IgD-negative memory B cell (primary cell): ENCODE measurements at regions not wholly inside any gene's neighbourhood (a gene's known extent, or its start where the extent isn't known, plus 50 kb on each side); places are given as distances from the start of the nearest gene placed in this dataset.
"Not testable (repeated sequence)": the region's sequence is repeated elsewhere in the genome, so short reads cannot be mapped to it uniquely, and the experiment has no call there.

ENCODE experiments used
- H3K27ac Mint-ChIP-seq, 3 donors: one replicate each; pipeline ENCODE4 v1.8.0; 2020 to 2022; ENCODE audit warnings: mild to moderate bottlenecking in 3 of 3, mixed read lengths in 3 of 3, moderate library complexity in 1 of 3
- H3K27me3 Mint-ChIP-seq: one replicate; pipeline ENCODE4 v1.8.0; 2021; ENCODE audit warnings: mixed read lengths
- H3K36me3 Mint-ChIP-seq: one replicate; pipeline ENCODE4 v1.8.0; 2020; ENCODE audit warnings: mild to moderate bottlenecking, mixed read lengths
- H3K4me1 Mint-ChIP-seq, 3 donors: one replicate each; pipeline ENCODE4 v1.8.0; 2020 to 2022; ENCODE audit warnings: mixed read lengths in 3 of 3, mild to moderate bottlenecking in 1 of 3
- H3K4me3 Mint-ChIP-seq, 4 donors: one replicate each; pipeline ENCODE4 v1.8.0; 2020 to 2022; ENCODE audit warnings: mild to moderate bottlenecking in 4 of 4, mixed read lengths in 4 of 4, moderate library complexity in 3 of 4
- H3K9me3 Mint-ChIP-seq, 3 donors: one replicate each; pipeline ENCODE4 v1.8.0; 2020 to 2021; ENCODE audit warnings: mixed read lengths in 3 of 3, mild to moderate bottlenecking in 1 of 3

DNA sequence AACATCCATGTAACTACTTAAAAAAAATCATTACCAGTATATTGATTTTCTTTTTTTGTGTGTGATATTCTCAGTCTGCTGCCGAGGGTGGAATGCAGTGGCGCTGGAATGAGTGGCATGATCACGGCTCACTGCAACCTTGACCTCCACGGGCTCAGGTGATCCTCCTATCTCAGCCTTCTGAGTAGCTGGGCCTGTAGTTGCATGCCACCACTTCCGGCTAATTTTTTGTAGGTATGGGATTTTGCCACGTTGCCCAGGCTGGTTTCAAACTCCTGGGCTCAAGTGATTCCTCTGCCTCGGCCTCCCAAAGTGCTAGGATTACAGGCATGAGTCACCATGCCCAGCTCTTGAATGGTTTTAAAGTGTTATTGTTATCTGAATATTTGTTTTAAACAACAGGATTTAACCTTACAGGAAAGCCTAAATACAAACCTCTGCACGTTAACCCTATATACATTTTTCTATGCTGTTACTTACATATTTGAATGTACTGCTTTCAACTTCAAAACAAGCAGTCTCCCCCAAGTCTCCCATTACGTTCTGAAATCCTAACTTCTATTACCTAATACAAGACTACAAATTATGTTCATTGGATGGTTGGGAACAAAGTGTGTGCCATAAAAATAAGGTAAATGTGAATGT lies 61.7 kb downstream of the KPNA2 start:
- Mint-ChIP-seq H3K4me3 (no peak overlapping the region), H3K36me3 (no peaks in the 10 kb centered on the region), H3K9me3 (no peaks in the 10 kb centered on the region), H3K4me1 (peaks cover 5% of the 10 kb centered on the region in 3 donors), H3K27ac (no peak overlapping the region), H3K27me3 (peaks cover 2% of the 10 kb centered on the region)

DNA sequence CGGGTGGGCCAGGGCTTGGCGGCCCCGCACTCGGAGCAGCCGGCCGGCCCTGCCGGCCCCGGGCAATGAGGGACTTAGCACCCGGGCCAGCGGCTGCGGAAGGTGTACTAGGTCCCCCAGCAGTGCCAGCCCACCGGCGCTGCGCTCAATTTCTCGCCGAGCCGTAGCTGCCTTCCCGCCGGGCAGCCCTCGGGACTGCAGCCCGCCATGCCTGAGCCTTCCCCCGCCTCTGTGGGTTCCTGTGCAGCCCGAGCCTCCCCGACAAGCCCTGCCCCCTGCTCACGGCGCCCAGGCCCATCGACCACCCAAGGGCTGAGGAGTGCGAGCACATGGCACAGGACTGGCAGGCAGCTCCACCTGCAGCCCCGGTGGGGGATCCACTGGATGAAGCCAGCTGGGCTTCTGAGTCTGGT lies 63.8 kb downstream of the KPNA2 start:
- H3K4me1 Mint-ChIP-seq: peaks cover 15 to 24% (median 19%) of the 10 kb centered on the region in 3 donors
- H3K27me3 Mint-ChIP-seq, H3K36me3 Mint-ChIP-seq, H3K9me3 Mint-ChIP-seq, H3K27ac Mint-ChIP-seq: not testable (repeated sequence)
- peak overlapping the region in 1 of 4 donors; percentile 3 for H3K4me3 Mint-ChIP-seq

DNA sequence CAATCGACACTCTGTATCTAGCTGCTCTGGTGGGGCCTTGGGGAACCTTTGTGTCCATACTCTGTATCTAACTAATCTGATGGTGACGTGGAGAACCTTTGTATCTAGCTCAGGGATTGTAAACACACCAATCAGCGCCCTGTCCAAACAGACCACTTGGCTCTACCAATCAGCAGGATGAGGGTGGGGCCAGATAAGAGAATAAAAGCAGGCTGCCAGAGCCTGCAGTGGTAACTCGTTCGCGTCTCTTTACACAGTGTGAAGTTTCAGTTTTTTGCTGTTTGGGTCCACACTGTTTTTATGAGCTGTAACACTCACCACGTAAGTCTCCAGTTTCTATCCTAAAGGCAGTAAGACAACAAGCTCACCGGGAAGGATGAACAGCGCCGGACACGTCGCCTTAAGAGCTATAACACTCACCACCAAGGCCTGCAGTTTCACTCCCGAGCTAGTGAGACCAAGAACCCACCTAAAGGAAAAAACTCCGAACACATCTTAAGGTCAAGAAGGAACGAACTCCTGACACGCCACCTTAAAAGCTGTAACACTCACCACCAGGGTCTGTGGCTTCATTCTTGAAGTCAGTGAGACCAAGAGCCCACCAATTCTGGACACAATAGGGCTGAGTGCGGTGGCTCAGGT lies 64.6 kb downstream of the KPNA2 start:
- H3K4me3 Mint-ChIP-seq: peak overlapping the region; percentile 88 to 99 (median 95)
- H3K27me3 Mint-ChIP-seq: peaks cover 2% of the 10 kb centered on the region
- H3K27ac Mint-ChIP-seq: peak overlapping the region in 2 of 3 donors; percentile 74 to 90
- no peaks in the 10 kb centered on the region for H3K36me3 Mint-ChIP-seq
- H3K9me3 Mint-ChIP-seq: no peaks in the 10 kb centered on the region
- peaks cover 15 to 28% (median 22%) of the 10 kb centered on the region in 3 donors for H3K4me1 Mint-ChIP-seq

DNA sequence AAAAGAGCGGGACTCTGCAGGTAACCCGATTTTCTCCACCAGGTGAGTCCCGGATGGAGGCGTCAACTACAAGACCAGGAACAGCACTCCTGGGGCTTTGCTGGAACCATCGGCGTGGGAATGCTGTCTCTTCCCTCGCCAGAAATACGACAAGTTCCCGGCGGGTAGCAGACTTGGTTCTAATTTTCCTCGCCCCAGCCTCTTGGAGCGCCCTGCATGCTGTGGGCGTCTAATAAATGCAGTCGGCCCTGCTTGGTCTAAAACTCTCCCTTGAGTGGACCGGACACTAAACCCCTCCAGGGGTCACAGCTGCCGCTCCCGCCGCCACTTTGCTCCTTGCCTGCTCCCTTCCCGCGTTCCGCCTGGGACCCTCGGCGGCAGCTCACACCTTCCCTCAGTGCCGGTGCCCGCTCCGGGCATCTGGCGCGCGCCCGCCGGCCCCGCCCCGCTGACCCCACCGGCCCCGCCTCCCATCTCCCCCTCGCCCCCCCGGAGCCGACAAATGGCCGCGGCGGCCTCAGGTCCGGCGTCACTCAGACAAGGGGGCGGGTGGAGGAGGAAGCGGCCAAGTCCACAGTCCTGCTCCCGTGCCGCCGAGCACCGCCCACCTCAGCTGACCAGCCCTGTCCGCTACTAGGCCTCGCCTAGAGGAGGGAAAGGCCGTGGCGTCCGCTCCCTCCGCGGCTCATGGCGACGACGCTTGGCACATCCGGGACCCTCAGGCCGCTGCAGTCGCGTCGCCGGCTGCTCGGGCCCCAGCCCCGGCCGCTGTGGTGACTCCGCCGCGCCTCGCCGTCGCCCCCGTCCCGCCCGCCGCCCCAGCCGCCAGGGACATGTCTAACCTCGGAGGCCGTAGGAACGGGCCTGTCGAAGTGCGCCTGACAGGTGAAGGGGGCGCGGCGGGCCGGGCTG lies 65.8 kb downstream of the KPNA2 start:
- H3K4me1 Mint-ChIP-seq: peaks cover 18 to 33% (median 25%) of the 10 kb centered on the region in 3 donors
- no peaks in the 10 kb centered on the region for H3K27me3 Mint-ChIP-seq
- no peaks in the 10 kb centered on the region for H3K9me3 Mint-ChIP-seq
- peak overlapping the region; percentile 90 to 97 (median 91) for H3K27ac Mint-ChIP-seq
- H3K4me3 Mint-ChIP-seq: peak overlapping the region; percentile 93 to 99 (median 96)
- no peaks in the 10 kb centered on the region for H3K36me3 Mint-ChIP-seq

DNA sequence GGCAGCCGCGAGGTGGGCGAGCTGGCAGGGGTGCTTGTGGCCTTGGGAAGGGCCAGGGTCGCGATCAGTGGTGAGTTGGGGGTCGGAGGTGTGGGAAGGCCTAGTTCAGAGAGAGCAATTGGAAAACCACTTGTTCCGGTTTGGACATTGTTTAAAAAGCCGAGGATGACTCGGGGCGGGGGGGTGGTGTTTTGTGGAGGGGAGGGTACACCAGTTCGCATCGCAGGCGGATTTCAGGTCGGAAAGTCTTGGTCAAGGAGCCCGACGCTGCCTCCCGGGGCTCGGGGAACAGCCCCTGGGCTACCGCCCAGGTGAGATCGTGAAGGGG lies 66.4 kb downstream of the KPNA2 start:
- Mint-ChIP-seq H3K4me1 (peaks cover 22 to 33% (median 26%) of the 10 kb centered on the region in 3 donors), H3K4me3 (peak overlapping the region; percentile 93 to 99 (median 96)), H3K27ac (peak overlapping the region; percentile 90 to 97 (median 91)), H3K9me3 (no peaks in the 10 kb centered on the region), H3K27me3 (no peaks in the 10 kb centered on the region), H3K36me3 (no peaks in the 10 kb centered on the region)

DNA sequence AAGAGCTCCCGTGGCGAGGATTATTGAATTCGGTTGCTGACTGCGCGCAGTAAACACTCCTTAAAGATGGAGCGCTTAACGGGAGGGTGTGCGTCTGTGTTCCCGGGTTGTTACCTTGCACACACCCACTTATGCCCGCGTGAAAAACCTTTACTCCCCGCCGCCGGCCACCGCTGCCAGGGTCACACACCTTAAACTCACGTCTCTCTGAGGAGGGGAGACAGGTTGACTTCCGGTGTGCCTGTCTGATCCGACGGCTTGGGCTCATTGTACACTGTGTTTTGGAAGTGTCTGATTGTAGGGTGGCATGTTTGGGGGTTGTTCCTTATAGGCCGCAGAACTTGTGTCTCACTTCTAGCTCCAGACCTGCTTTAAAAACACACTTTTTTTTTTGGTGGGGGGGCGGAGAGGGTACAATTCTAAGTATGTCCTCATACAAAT lies 66.8 kb downstream of the KPNA2 start:
- H3K27me3 Mint-ChIP-seq: no peaks in the 10 kb centered on the region
- H3K36me3 Mint-ChIP-seq: peaks cover under 1% of the 10 kb centered on the region

DNA sequence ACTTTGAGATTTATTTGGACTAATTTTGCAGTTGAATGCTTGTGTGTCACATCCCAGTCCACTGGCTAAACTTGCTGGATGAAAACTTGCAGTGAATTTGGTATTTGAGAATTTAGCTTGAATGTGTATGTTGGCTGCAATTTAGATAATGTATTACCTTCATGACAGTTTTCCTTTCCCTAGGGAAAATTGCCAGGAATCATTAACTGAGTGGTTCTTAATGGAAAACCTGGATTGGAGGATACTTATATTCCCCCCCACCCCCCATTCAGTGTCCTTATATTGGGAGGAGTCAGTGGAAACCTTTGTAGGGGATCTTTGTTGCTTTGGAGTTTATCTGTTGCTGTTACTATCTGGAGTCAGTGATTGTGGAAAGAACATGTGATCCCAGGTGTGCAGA lies 67.6 kb downstream of the KPNA2 start:
- Mint-ChIP-seq H3K4me1 (peaks cover 24 to 36% (median 32%) of the 10 kb centered on the region in 3 donors), H3K9me3 (peaks cover 0 to 1% (median 0%) of the 10 kb centered on the region in 3 donors), H3K27me3 (no peaks in the 10 kb centered on the region), H3K4me3 (peak overlapping the region; percentile 93 to 99 (median 96)), H3K36me3 (peaks cover 3% of the 10 kb centered on the region), H3K27ac (peak overlapping the region; percentile 26 to 97 (median 62))

More for the DNA sequence above, 66.8 kb downstream of the KPNA2 start:
- Mint-ChIP-seq H3K4me3 (peak overlapping the region; percentile 93 to 99 (median 96)), H3K9me3 (no peaks in the 10 kb centered on the region), H3K4me1 (peaks cover 23 to 35% (median 29%) of the 10 kb centered on the region in 3 donors), H3K27ac (peak overlapping the region; percentile 90 to 97 (median 91))

DNA sequence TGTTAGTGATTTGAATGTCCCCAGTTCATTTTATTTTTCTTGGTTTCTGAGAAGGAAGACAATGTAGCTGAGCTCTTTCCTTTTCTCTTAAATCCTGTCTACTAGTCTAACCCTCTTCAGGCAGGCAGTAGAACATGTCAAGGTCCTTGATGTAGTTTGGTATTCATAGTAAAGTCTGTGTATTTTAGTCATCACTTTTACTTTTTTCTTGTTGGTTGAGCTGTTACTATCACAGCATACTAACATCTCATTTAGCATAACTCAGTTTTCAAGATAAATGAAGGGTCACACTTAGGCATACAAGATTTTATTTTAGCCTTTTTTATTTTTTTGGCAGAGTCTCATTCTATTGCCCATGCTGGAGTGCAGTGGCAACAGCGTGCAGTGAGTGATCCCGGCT lies 70.5 kb downstream of the KPNA2 start:
- H3K4me3 Mint-ChIP-seq: peak overlapping the region in 1 of 4 donors; percentile 63
- H3K27ac Mint-ChIP-seq: peak overlapping the region in 1 of 3 donors; percentile 14
- no peaks in the 10 kb centered on the region for H3K27me3 Mint-ChIP-seq
- H3K36me3 Mint-ChIP-seq: peaks cover 3% of the 10 kb centered on the region
- H3K9me3 Mint-ChIP-seq: peaks cover 0 to 5% (median 0%) of the 10 kb centered on the region in 3 donors
- H3K4me1 Mint-ChIP-seq: peaks cover 26 to 41% (median 33%) of the 10 kb centered on the region in 3 donors

DNA sequence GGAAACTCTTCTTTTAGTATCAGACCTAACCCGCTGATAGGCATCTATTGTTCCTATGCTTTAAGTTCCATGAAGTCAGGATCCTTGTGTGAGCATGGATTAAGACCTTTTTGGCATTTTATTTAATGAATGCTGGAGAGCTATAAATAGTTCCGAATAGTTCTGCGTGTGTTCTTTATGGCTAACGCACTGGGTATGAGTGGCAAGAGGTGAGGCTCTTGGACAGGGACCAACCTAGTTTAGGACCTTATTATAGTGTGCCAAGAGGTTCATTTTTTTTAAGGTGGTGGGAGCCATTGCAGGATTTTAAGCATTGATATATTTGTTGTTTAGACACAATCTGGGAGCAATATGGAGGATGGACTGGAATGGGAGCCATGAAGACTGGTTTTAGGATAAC lies 71.8 kb downstream of the KPNA2 start:
- Mint-ChIP-seq H3K36me3 (peaks cover 3% of the 10 kb centered on the region), H3K27me3 (no peaks in the 10 kb centered on the region), H3K9me3 (peaks cover 0 to 5% (median 0%) of the 10 kb centered on the region in 3 donors), H3K4me3 (no peak overlapping the region), H3K27ac (no peak overlapping the region), H3K4me1 (peaks cover 22 to 36% (median 31%) of the 10 kb centered on the region in 3 donors)

DNA sequence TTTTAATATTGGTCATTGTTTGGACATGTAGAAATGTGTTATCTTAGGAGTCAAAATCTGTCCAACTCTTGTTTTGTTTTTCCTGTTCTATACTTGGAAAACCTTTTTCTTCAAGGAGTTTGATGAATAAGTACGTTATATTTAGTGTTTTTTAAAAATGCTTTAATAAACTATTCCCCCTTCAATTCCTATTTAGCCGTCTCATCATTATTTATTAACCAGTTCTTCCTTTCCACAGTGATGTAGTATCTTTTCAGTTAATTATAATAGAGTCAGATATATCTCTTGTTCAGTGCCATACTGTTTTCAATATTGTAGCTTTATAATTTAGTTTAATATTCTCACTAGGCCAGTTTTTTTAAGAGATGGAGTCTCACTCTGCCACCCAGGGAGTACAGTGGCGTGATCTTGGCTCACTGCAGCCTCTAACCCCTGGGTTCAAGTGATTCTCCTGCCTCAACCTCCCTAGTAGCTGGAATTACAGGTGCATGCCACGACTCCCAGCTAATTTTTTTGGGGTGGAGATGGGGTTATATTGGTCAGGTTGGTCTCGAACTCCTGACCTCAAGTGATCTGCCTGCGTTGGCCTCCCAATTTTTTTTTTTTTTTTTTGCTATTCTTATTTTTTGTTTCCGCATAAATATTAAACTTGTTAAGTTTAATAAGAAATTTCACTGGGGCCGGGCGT lies 72.9 kb downstream of the KPNA2 start:
- Mint-ChIP-seq H3K27ac (no peak overlapping the region), H3K4me3 (no peak overlapping the region)

DNA sequence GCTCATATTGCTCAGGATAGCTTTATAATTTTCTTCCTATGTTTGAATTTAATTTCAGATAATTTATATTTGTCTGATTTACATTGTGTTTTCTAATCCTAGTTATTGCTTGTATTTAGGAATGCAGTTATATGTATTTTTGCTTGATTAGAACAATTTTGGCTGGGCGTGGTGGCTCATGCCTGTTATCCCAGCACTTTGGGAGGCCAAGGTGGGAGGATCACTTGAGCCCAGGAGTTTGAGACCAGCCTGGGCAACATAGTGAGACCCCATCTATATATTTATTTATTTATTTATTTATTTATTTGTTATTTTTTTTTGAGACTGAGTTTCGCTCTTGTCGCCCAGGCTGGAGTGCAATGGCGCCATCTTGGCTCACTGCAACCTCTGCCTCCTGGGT lies 73.9 kb downstream of the KPNA2 start:
- H3K27me3 Mint-ChIP-seq, H3K27ac Mint-ChIP-seq, H3K4me3 Mint-ChIP-seq, H3K9me3 Mint-ChIP-seq, H3K36me3 Mint-ChIP-seq: not testable (repeated sequence)
- H3K4me1 Mint-ChIP-seq: peaks cover 12 to 19% (median 17%) of the 10 kb centered on the region in 3 donors

More for the DNA sequence above, 72.9 kb downstream of the KPNA2 start:
- Mint-ChIP-seq H3K9me3 (peaks cover 0 to 5% (median 0%) of the 10 kb centered on the region in 3 donors), H3K27me3 (no peaks in the 10 kb centered on the region), H3K36me3 (peaks cover 3% of the 10 kb centered on the region), H3K4me1 (peaks cover 14 to 25% (median 23%) of the 10 kb centered on the region in 3 donors)

DNA sequence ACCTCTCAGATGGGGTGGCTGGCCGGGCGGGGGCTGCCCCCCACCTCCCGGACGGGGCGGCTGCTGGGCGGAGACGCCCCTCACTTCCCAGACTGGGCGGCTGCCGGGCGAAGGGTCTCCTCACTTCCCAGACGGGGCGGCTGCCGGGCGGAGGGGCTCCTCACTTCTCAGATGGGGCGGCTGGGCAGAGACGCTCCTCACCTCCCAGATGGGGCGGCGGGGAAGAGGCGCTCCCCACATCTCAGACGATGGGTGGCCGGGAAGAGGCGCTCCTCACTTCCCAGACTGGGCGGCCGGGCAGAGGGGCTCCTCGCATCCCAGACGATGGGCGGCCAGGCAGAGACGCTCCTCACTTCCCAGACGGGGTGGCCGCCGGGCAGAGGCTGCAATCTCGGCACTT lies 80.7 kb downstream of the KPNA2 start:
- not testable (repeated sequence) for H3K4me3 Mint-ChIP-seq, H3K4me1 Mint-ChIP-seq, H3K9me3 Mint-ChIP-seq, H3K27me3 Mint-ChIP-seq, H3K27ac Mint-ChIP-seq
- H3K36me3 Mint-ChIP-seq: peaks cover 16% of the 10 kb centered on the region

DNA sequence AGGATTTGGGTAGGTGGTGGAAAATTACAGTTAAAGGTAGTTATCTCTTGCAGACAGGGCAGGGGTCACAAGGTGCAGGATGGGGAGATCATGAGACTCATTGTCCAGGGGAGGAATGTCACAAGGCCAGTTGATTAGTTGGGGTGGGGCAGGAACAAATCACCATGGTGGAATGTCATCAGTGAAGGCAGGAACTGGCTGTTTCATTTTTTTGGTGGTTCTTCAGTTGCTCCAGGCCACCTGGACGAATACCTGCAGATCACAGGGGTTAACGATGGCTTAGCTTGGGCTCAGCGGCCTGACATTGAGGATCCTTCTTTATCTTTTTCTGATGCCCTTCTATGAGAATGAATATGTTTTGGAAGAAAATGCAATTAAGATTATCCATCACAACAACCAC lies 87.1 kb downstream of the KPNA2 start:
- H3K27me3 Mint-ChIP-seq: no peaks in the 10 kb centered on the region
- peaks cover 0 to 3% (median 3%) of the 10 kb centered on the region in 3 donors for H3K9me3 Mint-ChIP-seq
- peak overlapping the region in 1 of 3 donors; percentile 65 for H3K27ac Mint-ChIP-seq
- peaks cover 15% of the 10 kb centered on the region for H3K36me3 Mint-ChIP-seq
- no peaks in the 10 kb centered on the region for H3K4me1 Mint-ChIP-seq
- H3K4me3 Mint-ChIP-seq: no peak overlapping the region

DNA sequence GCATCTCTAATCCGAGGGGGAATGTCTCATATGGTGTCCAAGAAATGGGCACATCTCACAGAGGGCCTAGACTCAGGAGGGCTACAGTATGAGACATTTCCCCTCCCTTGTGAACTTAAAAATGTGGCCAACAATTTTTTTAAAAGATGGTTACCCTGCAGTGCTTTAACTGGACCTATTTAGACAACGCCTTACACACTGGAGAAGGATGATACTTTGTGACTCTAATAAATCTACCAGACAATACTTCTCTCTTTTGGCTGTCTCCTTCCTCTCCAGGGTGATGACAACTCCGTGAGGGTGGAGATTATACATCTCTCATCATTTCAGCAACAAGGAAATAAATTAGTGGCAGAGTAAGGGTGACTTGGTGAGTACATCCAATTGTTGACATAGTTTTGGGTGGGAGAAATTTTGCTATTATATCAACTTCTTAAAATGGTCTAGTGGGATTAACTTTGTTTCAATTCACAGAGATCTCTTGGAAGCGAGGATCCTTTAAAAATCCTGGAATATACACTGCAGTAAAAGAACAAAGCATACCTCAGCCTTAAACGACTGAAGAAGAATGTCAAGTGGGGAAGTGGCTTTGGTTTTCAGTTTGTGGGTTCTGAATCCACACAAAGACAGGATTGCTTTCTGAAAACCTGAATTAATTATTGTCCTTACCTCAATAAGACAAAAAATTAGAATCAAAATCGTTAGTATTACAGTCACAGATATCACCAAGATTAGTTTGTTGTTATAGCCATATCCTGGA lies 89.8 kb downstream of the KPNA2 start:
- Mint-ChIP-seq H3K27me3 (no peaks in the 10 kb centered on the region), H3K9me3 (peaks cover 0 to 3% (median 3%) of the 10 kb centered on the region in 3 donors), H3K27ac (peak overlapping the region in 1 of 3 donors; percentile 2), H3K4me3 (no peak overlapping the region), H3K36me3 (peaks cover 4% of the 10 kb centered on the region), H3K4me1 (peaks cover 0 to 2% (median 0%) of the 10 kb centered on the region in 3 donors)
